ENCODE measurements at regions not wholly inside any gene's neighbourhood (a gene's known extent, or its start where the extent isn't known, plus 50 kb on each side); places are given as distances from the start of the nearest gene placed in this dataset.
A peak's percentile ranks its signal among the peaks of the same experiment; 100 is the strongest.

- TF ChIP-seq CTCF (conservative IDR thresholded peaks at IDR 0.05; ENCODE audit: low read depth in 2 of 2) (peak; percentile 85 to 92), ZNF331 (CRISPR knock-in tag; IDR thresholded peaks at IDR 0.05; ENCODE audit: low read depth) (no peak), EZH2phosphoT487 (IDR thresholded peaks at IDR 0.05; ENCODE audit: unreplicated experiment) (no peak), JUNB (IDR thresholded peaks at IDR 0.05; ENCODE audit: unreplicated experiment) (no peak), POLR2AphosphoS5 (IDR thresholded peaks at IDR 0.05; ENCODE audit: low read depth) (no peak), REST (IDR thresholded peaks at IDR 0.05; ENCODE audit: unreplicated experiment) (no peak), NANOG (IDR thresholded peaks at IDR 0.05; ENCODE audit: borderline replicate concordance) (no peak)
- TF ChIP-seq, protein P1, sequence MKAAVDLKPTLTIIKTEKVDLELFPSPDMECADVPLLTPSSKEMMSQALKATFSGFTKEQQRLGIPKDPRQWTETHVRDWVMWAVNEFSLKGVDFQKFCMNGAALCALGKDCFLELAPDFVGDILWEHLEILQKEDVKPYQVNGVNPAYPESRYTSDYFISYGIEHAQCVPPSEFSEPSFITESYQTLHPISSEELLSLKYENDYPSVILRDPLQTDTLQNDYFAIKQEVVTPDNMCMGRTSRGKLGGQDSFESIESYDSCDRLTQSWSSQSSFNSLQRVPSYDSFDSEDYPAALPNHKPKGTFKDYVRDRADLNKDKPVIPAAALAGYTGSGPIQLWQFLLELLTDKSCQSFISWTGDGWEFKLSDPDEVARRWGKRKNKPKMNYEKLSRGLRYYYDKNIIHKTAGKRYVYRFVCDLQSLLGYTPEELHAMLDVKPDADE (IDR thresholded peaks at IDR 0.05): no peak
Measured at GRCh38 chr5:4700069-4700468, 440.1 kb upstream of the ADAMTS16 start.

Data from GM23338 (cell line).